HL-60 (cell line): ENCODE measurements at regions not wholly inside any gene's neighbourhood (a gene's known extent, or its start where the extent isn't known, plus 50 kb on each side); places are given as distances from the start of the nearest gene placed in this dataset.

ENCODE experiments used
- DNase-seq, 2 experiments: peaks; one replicate each; pipeline ENCODE4 v3.0.0-alpha.2; 2010 to 2020; ENCODE audit warnings: low read depth in 1 of 2, low spot score in 1 of 2
- H3K27ac ChIP-seq: fragments of 250-450 bp; sonication (Bioruptor Pico); replicated peaks from 2 replicates; pipeline ENCODE4 v1.5.1; 2020; ENCODE audit warnings: mild to moderate bottlenecking, moderate library complexity
- H3K27me3 ChIP-seq: fragments of 250-450 bp; sonication (Bioruptor Pico); 2 replicates; pipeline ENCODE4 v1.5.1; 2021; ENCODE audit warnings: mild to moderate bottlenecking, moderate library complexity; ENCODE audit not compliant: insufficient read depth, poor library complexity, severe bottlenecking
- H3K4me3 ChIP-seq: replicated peaks from 2 replicates; pipeline ENCODE4 v1.5.1; 2011; ENCODE audit warnings: mild to moderate bottlenecking, control low read depth, low read length; ENCODE audit not compliant: insufficient read depth
- GABPA ChIP-seq: IDR thresholded peaks from 2 replicates; pipeline ENCODE4 v1.6.1; 2012; ENCODE audit warnings: low read depth
- POLR2AphosphoS5 ChIP-seq: IDR thresholded peaks from 2 replicates; pipeline ENCODE4 v1.6.1; 2012; ENCODE audit warnings: low read depth
- REST ChIP-seq: IDR thresholded peaks from 2 replicates; pipeline ENCODE4 v1.6.1; 2012; ENCODE audit warnings: low read depth; ENCODE audit not compliant: insufficient replicate concordance
- SPI1 ChIP-seq: IDR thresholded peaks from 2 replicates; pipeline ENCODE4 v1.6.1; 2012; ENCODE audit warnings: low read depth, mild to moderate bottlenecking, borderline replicate concordance
- TF ChIP-seq, protein P1 (sequence below): IDR thresholded peaks from one replicate; pipeline ENCODE4 v1.5.1; 2011; ENCODE audit warnings: low read length, control low read depth, inconsistent platforms; ENCODE audit not compliant: insufficient read depth

DNA sequence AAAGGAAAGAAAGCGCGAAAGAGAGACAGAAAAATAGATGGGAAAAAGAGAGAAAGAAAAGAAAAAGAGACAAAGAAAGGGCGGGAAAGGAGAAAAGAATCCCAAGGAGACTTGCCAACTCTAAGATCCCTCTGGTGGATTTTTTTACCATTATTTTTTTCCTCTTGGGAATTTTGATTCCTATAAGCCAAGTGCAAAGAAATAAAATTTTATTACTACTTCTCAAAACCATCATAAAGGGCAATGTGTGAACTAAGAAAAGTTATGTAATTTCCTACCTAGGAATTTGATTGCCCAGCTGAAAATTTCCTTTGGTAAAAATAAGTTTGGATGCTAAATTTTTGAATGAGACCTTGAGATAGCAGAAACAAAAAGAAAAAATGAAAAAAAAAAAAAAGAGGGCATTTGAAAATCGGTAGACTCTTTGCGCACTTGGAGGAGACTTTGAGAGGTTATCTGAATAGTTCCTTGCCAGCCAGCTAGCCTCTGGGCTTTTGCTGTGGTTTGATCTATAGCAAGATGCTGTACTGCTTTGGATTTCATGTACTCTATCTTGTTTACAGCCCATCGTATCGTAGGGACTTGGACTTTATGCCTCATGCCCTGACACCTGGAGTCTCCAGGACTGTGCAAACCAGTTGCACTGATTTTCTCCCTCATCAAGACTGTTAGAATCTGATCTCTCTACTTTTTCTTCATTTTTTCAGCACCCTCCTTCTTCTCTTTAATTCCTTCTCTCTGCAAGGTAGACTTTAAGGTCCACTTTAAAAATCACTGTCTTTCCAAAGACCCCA, 535.4 kb upstream of the MKI67 start:
- DNase-seq: no peak
- no peaks in the 10 kb centered on the region for H3K27me3 ChIP-seq
- no peak overlapping the region for H3K27ac ChIP-seq
- no peak overlapping the region for H3K4me3 ChIP-seq
- TF ChIP-seq REST: no peak
- no peak for TF ChIP-seq GABPA
- no peak for TF ChIP-seq POLR2AphosphoS5
- TF ChIP-seq SPI1: no peak
- TF ChIP-seq, protein P1, sequence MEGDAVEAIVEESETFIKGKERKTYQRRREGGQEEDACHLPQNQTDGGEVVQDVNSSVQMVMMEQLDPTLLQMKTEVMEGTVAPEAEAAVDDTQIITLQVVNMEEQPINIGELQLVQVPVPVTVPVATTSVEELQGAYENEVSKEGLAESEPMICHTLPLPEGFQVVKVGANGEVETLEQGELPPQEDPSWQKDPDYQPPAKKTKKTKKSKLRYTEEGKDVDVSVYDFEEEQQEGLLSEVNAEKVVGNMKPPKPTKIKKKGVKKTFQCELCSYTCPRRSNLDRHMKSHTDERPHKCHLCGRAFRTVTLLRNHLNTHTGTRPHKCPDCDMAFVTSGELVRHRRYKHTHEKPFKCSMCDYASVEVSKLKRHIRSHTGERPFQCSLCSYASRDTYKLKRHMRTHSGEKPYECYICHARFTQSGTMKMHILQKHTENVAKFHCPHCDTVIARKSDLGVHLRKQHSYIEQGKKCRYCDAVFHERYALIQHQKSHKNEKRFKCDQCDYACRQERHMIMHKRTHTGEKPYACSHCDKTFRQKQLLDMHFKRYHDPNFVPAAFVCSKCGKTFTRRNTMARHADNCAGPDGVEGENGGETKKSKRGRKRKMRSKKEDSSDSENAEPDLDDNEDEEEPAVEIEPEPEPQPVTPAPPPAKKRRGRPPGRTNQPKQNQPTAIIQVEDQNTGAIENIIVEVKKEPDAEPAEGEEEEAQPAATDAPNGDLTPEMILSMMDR: no peak

- Histone ChIP-seq H3K27ac (no peak overlapping the region), H3K4me3 (no peak overlapping the region), H3K27me3 (no peaks in the 10 kb centered on the region)
- DNase-seq: no peak
- TF ChIP-seq POLR2AphosphoS5: no peak
- no peak for TF ChIP-seq SPI1
- no peak for TF ChIP-seq GABPA
- no peak for TF ChIP-seq REST
- TF ChIP-seq, protein P1: no peak
Observed at GRCh38 chr10:128662520-128662919, 536.3 kb upstream of the MKI67 start.

DNA sequence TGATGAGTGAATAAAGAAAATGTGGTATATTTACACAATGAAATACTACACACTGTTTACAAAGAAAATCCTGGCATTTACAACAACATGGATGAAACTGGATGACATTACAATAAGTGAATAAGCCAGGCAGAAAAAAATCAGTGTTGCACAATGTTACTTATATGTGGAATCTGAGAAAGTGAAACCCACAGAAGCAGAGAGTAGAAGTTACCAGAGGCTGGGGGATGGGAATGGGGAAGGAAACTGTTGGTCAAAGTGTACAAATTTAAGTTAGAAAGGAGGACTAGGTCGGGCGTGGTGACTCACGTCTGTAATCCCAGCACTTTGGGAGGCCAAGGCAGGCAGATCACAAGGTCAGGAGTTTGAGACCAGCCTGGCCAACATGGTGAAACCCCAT, 538.5 kb upstream of the MKI67 start:
- DNase-seq: no peak
- Histone ChIP-seq H3K27ac (no peak overlapping the region), H3K27me3 (no peaks in the 10 kb centered on the region), H3K4me3 (no peak overlapping the region)
- TF ChIP-seq, protein P1: no peak
- TF ChIP-seq POLR2AphosphoS5 (no peak), REST (no peak), GABPA (no peak), SPI1 (no peak)
